MM.1S (cell line): ENCODE measurements at regions not wholly inside any gene's neighbourhood (a gene's known extent, or its start where the extent isn't known, plus 50 kb on each side); places are given as distances from the start of the nearest gene placed in this dataset.

Source experiments
- CTCF ChIP-seq: fragments of 300-600 bp; sonication (generic); IDR thresholded peaks from 2 replicates; pipeline ENCODE4 v1.5.1; 2016; ENCODE audit warnings: antibody characterized with exemption, low read length, mixed read lengths
- EZH2 ChIP-seq: fragments of 300-600 bp; sonication (generic); optimal IDR thresholded peaks from 2 replicates; pipeline ENCODE3; 2017; ENCODE audit warnings: low read depth, mild to moderate bottlenecking, antibody characterized with exemption, low read length, mixed read lengths
- EZH2phosphoT487 ChIP-seq: fragments of 300-600 bp; sonication (generic); IDR thresholded peaks from 2 replicates; pipeline ENCODE4 v1.6.1; 2018; ENCODE audit warnings: antibody characterized with exemption, low read length

GRCh38 chr13:56168581-56168980 lies 972.1 kb upstream of the PRR20A start:
- TF ChIP-seq CTCF (no peak), EZH2phosphoT487 (no peak), EZH2 (no peak)
